ENCODE measurements at regions not wholly inside any gene's neighbourhood (a gene's known extent, or its start where the extent isn't known, plus 50 kb on each side); places are given as distances from the start of the nearest gene placed in this dataset.

DNA sequence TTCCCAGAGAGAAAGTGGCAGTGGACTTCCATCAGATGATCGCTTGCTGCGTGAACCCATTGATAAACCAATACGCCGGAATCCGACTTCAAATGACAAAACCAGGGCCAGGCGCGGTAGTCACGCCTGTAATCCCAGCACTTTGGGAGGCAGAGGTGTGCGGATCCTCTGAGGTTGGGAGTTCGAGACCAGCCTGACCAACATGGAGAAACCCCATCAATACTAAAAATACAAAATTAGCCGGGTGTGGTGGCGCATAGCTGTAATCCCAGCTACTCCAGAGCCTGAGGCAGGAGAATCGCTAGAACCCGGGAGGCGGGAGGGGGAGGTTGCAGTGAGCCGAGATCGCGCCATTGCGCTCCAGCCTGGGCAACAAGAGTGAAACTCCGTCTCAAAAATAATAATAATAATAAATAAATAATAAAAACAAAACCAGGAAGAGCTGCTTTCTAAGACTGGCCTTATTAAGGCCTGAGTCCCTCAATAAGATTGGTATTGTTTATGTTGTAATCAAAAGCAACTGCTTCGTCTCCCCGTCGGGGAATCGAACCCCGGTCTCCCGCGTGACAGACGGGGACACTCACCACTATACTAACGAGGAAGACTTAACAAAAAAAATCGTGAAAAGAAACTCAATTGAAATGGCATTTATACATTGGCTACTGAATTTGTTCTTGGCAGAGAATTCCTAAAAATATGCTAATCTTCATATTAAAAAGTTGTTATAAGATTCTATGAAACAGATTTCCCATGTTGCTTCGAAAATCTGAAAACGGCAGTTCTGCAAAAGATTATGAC lies 110.2 kb upstream of the ZNF184 start:
- no TSS peak for BruUV-seq (replicated peaks)
- TF ChIP-seq CTCF (IDR thresholded peaks at IDR 0.05; ENCODE audit: unreplicated experiment): no peak
- Mint-ChIP-seq H3K27ac (ENCODE audit: low read depth, unreplicated experiment) (no peak overlapping the region), H3K4me1 (ENCODE audit: insufficient read depth, unreplicated experiment) (peaks cover 5% of the 10 kb centered on the region), H3K36me3 (ENCODE audit: insufficient read depth, unreplicated experiment) (peaks cover 10% of the 10 kb centered on the region), H3K9me3 (ENCODE audit: unreplicated experiment) (no peaks in the 10 kb centered on the region), H3K4me3 (ENCODE audit: unreplicated experiment) (no peak overlapping the region), H3K27me3 (ENCODE audit: insufficient read depth, unreplicated experiment) (no peaks in the 10 kb centered on the region)
- peak; percentile 63 for DNase-seq (ENCODE audit: unreplicated experiment)
- POLR2A ChIA-PET: interaction anchor here (0.9 to 1.8 kb wide), 5 partner anchors 11 to 19 kb away, joined by 3 to 4 read pairs (median 3); no protein-coding TSS in a partner anchor
- CTCF ChIA-PET: interaction anchor here (0.6 to 1.2 kb wide), 2 partner anchors 26 to 65 kb away, joined by 3 to 6 read pairs; no protein-coding TSS in a partner anchor
- intact Hi-C loops (cut with micrococcal nuclease): loop anchor here (1.0 kb wide), 1 partner anchor 9 kb away; no protein-coding TSS in a partner anchor

DNA sequence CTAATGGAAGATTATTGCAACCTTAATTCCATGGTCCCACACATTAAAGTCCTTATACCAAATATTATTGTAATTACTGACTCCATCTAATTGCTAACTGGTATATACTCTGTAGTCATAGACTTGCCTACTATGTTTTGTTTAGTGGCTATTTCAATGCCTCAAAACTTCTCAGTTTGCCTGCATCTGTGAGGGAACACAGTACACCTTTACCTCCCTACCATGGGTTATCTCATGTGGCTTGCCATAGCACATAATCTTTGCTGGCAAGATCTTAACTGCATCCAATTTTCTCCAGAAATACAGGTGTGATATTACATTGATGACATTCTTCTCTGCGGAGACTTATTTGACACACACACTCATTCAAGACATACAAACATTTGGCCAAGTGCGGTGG lies 107.1 kb upstream of the ZNF184 start:
- BruUV-seq (replicated peaks): no TSS peak
- CTCF ChIA-PET: no interaction called here
- intact Hi-C loops (cut with micrococcal nuclease): no loop called here
- H3K36me3 Mint-ChIP-seq (ENCODE audit: insufficient read depth, unreplicated experiment): peaks cover 10% of the 10 kb centered on the region
- POLR2A ChIA-PET: interaction anchor here (0.6 kb wide), 1 partner anchor 35 kb away, joined by 3 read pairs; no protein-coding TSS in a partner anchor
- no peak for DNase-seq (ENCODE audit: unreplicated experiment)
- no peak for TF ChIP-seq CTCF (IDR thresholded peaks at IDR 0.05; ENCODE audit: unreplicated experiment)
- no peaks in the 10 kb centered on the region for H3K9me3 Mint-ChIP-seq (ENCODE audit: unreplicated experiment)
- no peaks in the 10 kb centered on the region for H3K27me3 Mint-ChIP-seq (ENCODE audit: insufficient read depth, unreplicated experiment)
- H3K27ac Mint-ChIP-seq (ENCODE audit: low read depth, unreplicated experiment): no peak overlapping the region
- H3K4me1 Mint-ChIP-seq (ENCODE audit: insufficient read depth, unreplicated experiment): peaks cover 5% of the 10 kb centered on the region
- no peak overlapping the region for H3K4me3 Mint-ChIP-seq (ENCODE audit: unreplicated experiment)

DNA sequence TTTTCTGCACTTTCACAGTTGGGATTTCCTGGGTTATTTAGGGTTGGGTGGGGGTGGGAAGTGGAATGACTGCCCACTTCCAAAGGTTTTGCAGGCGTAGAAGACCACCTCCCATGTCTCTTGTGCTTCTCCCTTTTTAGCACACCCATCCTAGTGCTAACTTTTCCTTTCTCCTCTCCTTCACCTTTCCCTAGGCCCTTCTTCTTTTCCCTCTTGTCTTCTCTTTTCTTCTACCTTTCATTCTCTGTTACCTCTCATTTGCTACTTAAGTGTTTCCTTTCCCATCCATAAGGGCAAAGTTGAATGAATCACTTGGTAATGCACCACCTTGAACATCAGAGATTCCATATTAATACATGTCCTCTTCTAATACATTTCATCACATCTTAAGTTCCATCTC lies 105.0 kb upstream of the ZNF184 start:
- Mint-ChIP-seq H3K9me3 (ENCODE audit: unreplicated experiment) (no peaks in the 10 kb centered on the region), H3K36me3 (ENCODE audit: insufficient read depth, unreplicated experiment) (no peaks in the 10 kb centered on the region), H3K27ac (ENCODE audit: low read depth, unreplicated experiment) (no peak overlapping the region), H3K4me1 (ENCODE audit: insufficient read depth, unreplicated experiment) (no peaks in the 10 kb centered on the region), H3K27me3 (ENCODE audit: insufficient read depth, unreplicated experiment) (no peaks in the 10 kb centered on the region), H3K4me3 (ENCODE audit: unreplicated experiment) (no peak overlapping the region)
- no peak for TF ChIP-seq CTCF (IDR thresholded peaks at IDR 0.05; ENCODE audit: unreplicated experiment)
- DNase-seq (ENCODE audit: unreplicated experiment): no peak
- no TSS peak for BruUV-seq (replicated peaks)
- CTCF ChIA-PET: no interaction called here
- POLR2A ChIA-PET: no interaction called here
- intact Hi-C loops (cut with micrococcal nuclease): no loop called here

- Mint-ChIP-seq H3K9me3 (ENCODE audit: unreplicated experiment) (no peaks in the 10 kb centered on the region), H3K27ac (ENCODE audit: low read depth, unreplicated experiment) (no peak overlapping the region), H3K4me3 (ENCODE audit: unreplicated experiment) (no peak overlapping the region), H3K4me1 (ENCODE audit: insufficient read depth, unreplicated experiment) (no peaks in the 10 kb centered on the region), H3K27me3 (ENCODE audit: insufficient read depth, unreplicated experiment) (no peaks in the 10 kb centered on the region), H3K36me3 (ENCODE audit: insufficient read depth, unreplicated experiment) (no peaks in the 10 kb centered on the region)
- ChIA-PET POLR2A (interaction anchor here (0.6 to 1.8 kb wide), 2 partner anchors 15 to 27 kb away, joined by 3 to 4 read pairs; no protein-coding TSS in a partner anchor), CTCF (interaction anchor here (0.7 kb wide), 1 partner anchor 33 kb away, joined by 3 read pairs; no protein-coding TSS in a partner anchor)
- intact Hi-C loops (cut with micrococcal nuclease): no loop called here
- TF ChIP-seq CTCF (IDR thresholded peaks at IDR 0.05; ENCODE audit: unreplicated experiment): no peak
- no TSS peak for BruUV-seq (replicated peaks)
- DNase-seq (ENCODE audit: unreplicated experiment): peak; percentile 33
Observed at GRCh38 chr6:27575594-27576361, 102.9 kb upstream of the ZNF184 start.

Data from MCF 10A (cell line).